Pancreas (tissue), 10 donors: ENCODE measurements at regions not wholly inside any gene's neighbourhood (a gene's known extent, or its start where the extent isn't known, plus 50 kb on each side); places are given as distances from the start of the nearest gene placed in this dataset.

Experiments
- ATAC-seq, 4 donors: fragments of 200-7000 bp; cut with Tn5 transposase; one replicate each; pipeline versions ENCODE4 v1.8.0 to v1.9.1; 2020; ENCODE audit warnings: mild to moderate bottlenecking in 4 of 4, moderate library complexity in 4 of 4
- DNase-seq, 6 donors: peaks; one replicate each; pipeline ENCODE4 v3.0.0-alpha.2; 2020
- FAIRE-seq: peaks from 2 replicates; lab custom pipeline; 2012; peaks lifted over from hg19 to GRCh38; lab: Jason Lieb, UNC
- H3K27ac ChIP-seq, 4 donors: fragments of 200-600 bp; sonication (generic); 1 replicate in 3 of 4; 2 replicates in 1 of 4; pipeline versions ENCODE4 v1.5.0 to v1.8.0; 2020
- H3K27me3 ChIP-seq, 4 donors: fragments of 200-600 bp; one replicate each; pipeline ENCODE4 v1.8.0; 2021
- H3K36me3 ChIP-seq, 3 donors: fragments of 200-600 bp; sonication (generic) in 1 of 3; one replicate each; pipeline versions ENCODE4 v1.5.0 to v1.8.0; 2020 to 2021
- H3K4me1 ChIP-seq, 3 donors: fragments of 200-600 bp; one replicate each; pipeline ENCODE4 v1.8.0; 2021
- H3K4me3 ChIP-seq, 4 donors: fragments of 200-600 bp; sonication (generic) in 2 of 4; one replicate each; pipeline versions ENCODE4 v1.5.0 to v1.8.0; 2020 to 2021
- H3K9me3 ChIP-seq, 4 donors: fragments of 200-600 bp; one replicate each; pipeline ENCODE4 v1.8.0; 2021
- whole genome bisulfite sequencing, 2 donors: extraction: QIAGEN DNeasy Blood & Tissue Kit; methylation state at CpG; one replicate each; pipeline ENCODE4 v1.1.7; 2013; 5-methylcytosine and 5-hydroxymethylcytosine counted together
- intact Hi-C, 3 donors: fragments of 100-400 bp; cut with DNase I; formaldehyde crosslinking; loops; one replicate each; pipeline versions ENCODE4 v1.11.1 to v1.14.2; 2022
- TF ChIP-seq, protein P1 (sequence below), 4 donors: fragments of 200-600 bp; sonication (generic) in 3 of 4; IDR thresholded peaks; one replicate each; pipeline versions ENCODE4 v1.5.0 to v1.8.0; 2021; ENCODE audit warnings: antibody characterized with exemption in 4 of 4
- donor health status: healthy with polysubstance abuse.
- donor health status: DM: no; HTN: no; CAD: no; lungs with moderate emphysema.
- donor health status: DM: no; HTN: no; CAD: no.
- donor health status: control.
- donor health status: control.
- donor health status: Bipolar disorder and iron deficiency.
- donor health status: DM: yes; HTN: yes; CAD: no.
- donor health status: DM: no; HTN: no; CAD: no.
- donor health status: DM: no; HTN: no; CAD: no.
- donor health status: DM: yes; HTN: yes; CAD: no.

- Histone ChIP-seq H3K27me3 (no peaks in the 10 kb centered on the region), H3K4me1 (no peaks in the 10 kb centered on the region), H3K9me3 (no peaks in the 10 kb centered on the region), H3K36me3 (no peaks in the 10 kb centered on the region), H3K27ac (no peak overlapping the region), H3K4me3 (no peak overlapping the region)
- DNase-seq (no peak), ATAC-seq (no peak), FAIRE-seq (no peak)
- intact Hi-C loops = no loop called here
- TF ChIP-seq, protein P1, sequence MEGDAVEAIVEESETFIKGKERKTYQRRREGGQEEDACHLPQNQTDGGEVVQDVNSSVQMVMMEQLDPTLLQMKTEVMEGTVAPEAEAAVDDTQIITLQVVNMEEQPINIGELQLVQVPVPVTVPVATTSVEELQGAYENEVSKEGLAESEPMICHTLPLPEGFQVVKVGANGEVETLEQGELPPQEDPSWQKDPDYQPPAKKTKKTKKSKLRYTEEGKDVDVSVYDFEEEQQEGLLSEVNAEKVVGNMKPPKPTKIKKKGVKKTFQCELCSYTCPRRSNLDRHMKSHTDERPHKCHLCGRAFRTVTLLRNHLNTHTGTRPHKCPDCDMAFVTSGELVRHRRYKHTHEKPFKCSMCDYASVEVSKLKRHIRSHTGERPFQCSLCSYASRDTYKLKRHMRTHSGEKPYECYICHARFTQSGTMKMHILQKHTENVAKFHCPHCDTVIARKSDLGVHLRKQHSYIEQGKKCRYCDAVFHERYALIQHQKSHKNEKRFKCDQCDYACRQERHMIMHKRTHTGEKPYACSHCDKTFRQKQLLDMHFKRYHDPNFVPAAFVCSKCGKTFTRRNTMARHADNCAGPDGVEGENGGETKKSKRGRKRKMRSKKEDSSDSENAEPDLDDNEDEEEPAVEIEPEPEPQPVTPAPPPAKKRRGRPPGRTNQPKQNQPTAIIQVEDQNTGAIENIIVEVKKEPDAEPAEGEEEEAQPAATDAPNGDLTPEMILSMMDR (IDR thresholded peaks at IDR 0.05) = no peak
Measured at GRCh38 chr7:115505136-115505535, 525.4 kb downstream of the TFEC start.

DNA sequence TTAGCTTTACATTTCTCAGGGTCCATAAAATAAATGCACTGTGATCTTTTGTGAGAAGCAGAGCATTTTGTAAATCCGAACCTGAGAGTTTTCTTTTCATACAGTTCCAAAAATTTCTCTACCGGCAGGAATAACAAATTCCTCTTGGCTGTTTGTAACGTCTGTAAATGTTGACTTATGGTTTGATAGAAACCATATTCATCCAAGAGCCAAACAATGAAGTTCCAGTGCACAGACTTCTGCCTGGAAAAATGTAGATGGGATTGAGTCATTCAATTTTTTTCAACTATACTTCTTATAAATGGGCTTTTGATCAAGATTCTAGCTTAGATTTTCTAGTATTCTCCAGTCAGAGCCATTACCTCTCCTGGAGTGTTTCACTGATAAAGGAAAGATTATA, 530.6 kb downstream of the TFEC start:
- H3K27me3 ChIP-seq = no peaks in the 10 kb centered on the region
- no peak for FAIRE-seq
- TF ChIP-seq, protein P1 (IDR thresholded peaks at IDR 0.05) = no peak
- ATAC-seq = no peak
- no peaks in the 10 kb centered on the region for H3K4me1 ChIP-seq
- 12 to 17% methylated on average over 3 of the region's 3 CpGs for WGBS, 2 donors
- no peaks in the 10 kb centered on the region for H3K36me3 ChIP-seq
- no peak for DNase-seq
- no peaks in the 10 kb centered on the region for H3K9me3 ChIP-seq
- no peak overlapping the region for H3K4me3 ChIP-seq
- H3K27ac ChIP-seq = no peak overlapping the region
- intact Hi-C loops = no loop called here

DNA sequence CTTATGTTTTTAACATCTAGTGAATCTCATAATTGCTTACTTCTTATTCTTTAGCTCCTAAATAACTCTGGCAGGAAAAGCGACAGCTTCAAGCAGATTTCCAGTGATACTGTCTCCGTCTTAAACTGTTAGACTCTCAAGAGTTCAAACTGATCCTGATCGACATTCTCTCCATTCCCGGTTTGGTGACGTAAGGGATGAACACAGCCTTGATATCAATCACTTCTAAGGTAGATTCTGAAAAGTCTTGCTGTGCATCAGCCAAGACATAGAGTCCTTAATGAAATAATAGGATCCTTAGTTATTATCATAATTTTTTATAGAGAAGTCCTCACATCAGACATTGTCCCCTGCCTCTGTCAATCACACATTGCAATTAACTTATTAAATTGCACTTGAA, 534.6 kb downstream of the TFEC start:
- H3K4me3 ChIP-seq = no peak overlapping the region
- DNase-seq (no peak), FAIRE-seq (no peak), ATAC-seq (no peak)
- no peaks in the 10 kb centered on the region for H3K9me3 ChIP-seq
- H3K4me1 ChIP-seq = peaks cover 0 to 6% (median 3%) of the 10 kb centered on the region in 3 donors
- 77 to 84% methylated on average over 5 of the region's 5 CpGs for WGBS, 2 donors
- intact Hi-C loops = no loop called here
- no peaks in the 10 kb centered on the region for H3K36me3 ChIP-seq
- H3K27ac ChIP-seq = no peak overlapping the region
- TF ChIP-seq, protein P1 (IDR thresholded peaks at IDR 0.05) = no peak
- no peaks in the 10 kb centered on the region for H3K27me3 ChIP-seq

- H3K27me3 ChIP-seq = no peaks in the 10 kb centered on the region
- H3K9me3 ChIP-seq = no peaks in the 10 kb centered on the region
- TF ChIP-seq, protein P1 (IDR thresholded peaks at IDR 0.05) = no peak
- FAIRE-seq (no peak), DNase-seq (no peak), ATAC-seq (no peak)
- WGBS, 2 donors = 47 to 61% methylated on average over 5 of the region's 5 CpGs
- H3K27ac ChIP-seq = no peak overlapping the region
- H3K4me3 ChIP-seq = no peak overlapping the region
- peaks cover 0 to 6% (median 3%) of the 10 kb centered on the region in 3 donors for H3K4me1 ChIP-seq
- intact Hi-C loops = no loop called here
- no peaks in the 10 kb centered on the region for H3K36me3 ChIP-seq
Measured at GRCh38 chr7:115494529-115495147, 535.9 kb downstream of the TFEC start.

DNA sequence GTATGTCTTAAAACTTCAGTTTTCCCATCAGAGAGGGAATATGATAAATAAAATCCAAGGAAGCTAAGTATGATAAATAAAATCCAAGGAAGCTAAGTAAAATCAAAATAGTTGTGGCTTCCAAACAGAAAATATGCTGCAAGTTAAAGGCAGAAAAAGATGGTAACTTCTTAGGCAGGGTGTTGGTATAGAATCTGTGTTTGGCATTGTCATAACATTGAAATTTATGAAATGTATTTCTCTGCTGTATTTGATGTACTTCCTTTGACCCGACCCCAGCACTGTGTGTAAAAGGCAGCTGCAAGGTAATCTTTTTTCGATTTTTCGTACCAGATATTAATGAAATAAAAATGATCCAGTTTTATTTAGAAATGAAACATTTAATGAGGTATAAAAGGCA, 537.2 kb downstream of the TFEC start:
- Histone ChIP-seq H3K4me1 (peaks cover 0 to 6% (median 3%) of the 10 kb centered on the region in 3 donors), H3K9me3 (no peaks in the 10 kb centered on the region), H3K36me3 (no peaks in the 10 kb centered on the region), H3K4me3 (no peak overlapping the region), H3K27me3 (no peaks in the 10 kb centered on the region), H3K27ac (no peak overlapping the region)
- no peak for ATAC-seq
- intact Hi-C loops = no loop called here
- WGBS, 2 donors = 56 to 79% methylated on average over 3 of the region's 3 CpGs
- TF ChIP-seq, protein P1 (IDR thresholded peaks at IDR 0.05) = no peak
- FAIRE-seq = no peak
- DNase-seq = no peak
